GM18520 (cell line): ENCODE measurements at regions not wholly inside any gene's neighbourhood (a gene's known extent, or its start where the extent isn't known, plus 50 kb on each side); places are given as distances from the start of the nearest gene placed in this dataset.
"Not testable (repeated sequence)": the region's sequence is repeated elsewhere in the genome, so short reads cannot be mapped to it uniquely, and the experiment has no call there.

Experiments used
- ATAC-seq: cut with Tn5 transposase; IDR thresholded peaks from one replicate; pipeline ENCODE4 v1.9.1; 2021; ENCODE audit not compliant: unreplicated experiment

- no peak for ATAC-seq
Observed at GRCh38 chr3:33956206-33956605, 157.8 kb downstream of the PDCD6IP start.

- ATAC-seq = no peak
Observed at GRCh38 chr3:33956776-33957175, 158.3 kb downstream of the PDCD6IP start.

- no peak for ATAC-seq
Observed at GRCh38 chr3:33957176-33957575, 158.7 kb downstream of the PDCD6IP start.

- no peak for ATAC-seq
Observed at GRCh38 chr3:33958661-33959060, 160.2 kb downstream of the PDCD6IP start.

DNA sequence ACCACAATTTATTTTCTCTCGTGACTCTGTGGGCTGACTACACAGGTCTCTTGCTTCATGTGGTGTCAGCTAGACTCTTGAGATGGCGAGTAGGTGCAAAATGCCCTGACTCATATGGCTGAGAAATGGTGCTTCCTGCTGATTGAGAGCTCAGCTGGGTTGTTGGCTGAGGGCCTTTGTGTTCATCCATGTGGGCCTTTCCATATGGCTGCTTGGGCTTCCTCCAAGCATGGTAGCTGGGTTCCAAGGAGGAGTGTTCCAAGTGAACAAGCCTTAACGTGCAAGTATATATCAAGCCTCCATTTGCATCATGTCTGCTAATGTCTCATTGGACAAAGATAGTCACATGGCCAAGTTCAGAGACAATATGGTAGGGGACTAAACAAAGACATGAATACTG lies 164.0 kb downstream of the PDCD6IP start:
- ATAC-seq = no peak

GRCh38 chr3:33970180-33970579 lies 171.8 kb downstream of the PDCD6IP start:
- ATAC-seq = not testable (repeated sequence)

GRCh38 chr3:33971055-33971454 lies 172.6 kb downstream of the PDCD6IP start:
- ATAC-seq = no peak

DNA sequence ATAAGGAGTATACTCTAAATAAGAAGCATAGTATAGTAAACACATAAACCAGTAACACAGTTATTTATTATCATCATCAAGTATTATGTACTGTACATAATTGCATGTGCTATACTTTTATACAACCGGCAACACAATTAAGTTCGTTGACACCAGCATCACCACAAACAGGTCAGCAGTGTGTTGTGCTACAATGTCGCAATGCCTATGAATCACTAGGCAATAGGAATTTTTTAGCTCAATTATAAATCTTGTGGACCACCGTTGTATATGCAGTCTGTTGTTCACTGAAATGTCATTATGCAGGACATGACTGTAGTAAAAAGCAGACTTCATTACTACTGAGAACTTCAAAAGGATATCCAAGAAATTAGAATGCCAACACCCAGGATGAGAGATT lies 177.0 kb downstream of the PDCD6IP start:
- no peak for ATAC-seq

GRCh38 chr3:33977227-33977626 lies 178.8 kb downstream of the PDCD6IP start:
- no peak for ATAC-seq

GRCh38 chr3:33980252-33980651 lies 181.8 kb downstream of the PDCD6IP start:
- ATAC-seq = no peak

GRCh38 chr3:33982269-33982798 lies 183.9 kb downstream of the PDCD6IP start:
- no peak for ATAC-seq

DNA sequence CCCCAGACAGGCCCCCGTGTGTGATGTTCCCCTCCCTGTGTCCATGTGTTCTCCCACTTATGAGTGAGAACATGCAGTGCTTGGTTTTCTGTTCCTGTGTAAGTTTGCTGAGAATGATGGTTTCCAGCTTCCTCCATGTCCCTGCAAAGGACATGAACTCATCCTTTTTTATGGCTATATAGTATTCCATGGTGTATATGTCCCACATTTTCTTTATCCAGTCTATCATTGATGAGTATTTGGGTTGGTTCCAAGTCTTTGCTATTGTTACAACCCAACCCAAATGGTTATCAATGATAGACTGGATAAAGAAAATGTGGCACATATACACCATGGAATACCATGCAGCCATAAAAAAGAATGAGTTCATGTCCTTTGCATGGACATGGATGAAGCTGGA lies 184.5 kb downstream of the PDCD6IP start:
- not testable (repeated sequence) for ATAC-seq

DNA sequence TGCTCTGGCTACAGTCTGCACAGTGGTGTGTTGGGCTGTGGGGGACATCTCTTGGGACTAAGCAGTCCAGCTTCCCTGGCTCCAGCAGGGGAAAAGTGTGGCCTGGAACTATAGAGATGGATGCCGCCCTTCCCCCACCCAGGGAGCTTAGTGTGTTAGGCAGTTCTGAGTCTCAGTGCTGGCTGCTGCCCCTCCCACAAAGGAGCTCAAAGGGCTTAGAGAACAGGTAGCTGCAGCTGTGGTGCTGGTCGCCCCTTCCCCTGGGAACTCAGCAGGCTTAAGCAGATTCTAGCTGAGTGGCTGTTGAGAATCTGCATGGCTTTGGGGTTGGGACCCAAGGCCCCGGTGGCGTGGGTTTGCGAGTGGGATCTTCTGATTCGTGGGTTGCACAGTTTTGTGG lies 190.8 kb downstream of the PDCD6IP start:
- ATAC-seq = no peak

GRCh38 chr3:33991673-33992072 lies 193.2 kb downstream of the PDCD6IP start:
- no peak for ATAC-seq

GRCh38 chr3:33993631-33994030 lies 195.2 kb downstream of the PDCD6IP start:
- ATAC-seq = no peak

DNA sequence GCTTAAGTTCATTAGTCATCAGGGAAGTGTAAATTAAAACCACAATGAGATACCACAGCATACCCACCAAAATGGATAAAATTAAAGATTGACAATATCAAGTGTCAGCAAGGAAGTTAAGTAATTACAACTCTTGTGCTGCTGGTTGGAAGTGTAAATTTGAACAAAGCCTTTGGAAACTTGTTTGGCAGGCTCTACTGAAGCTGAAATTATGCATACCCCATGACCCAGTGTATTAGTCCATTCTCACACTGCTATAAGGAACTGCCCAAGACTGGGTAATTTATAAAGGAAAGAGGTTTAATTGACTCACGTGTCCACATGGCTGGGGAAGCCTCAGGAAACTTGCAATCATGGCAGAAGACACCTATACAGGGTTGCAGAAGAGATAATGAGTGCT lies 196.1 kb downstream of the PDCD6IP start:
- ATAC-seq = no peak

DNA sequence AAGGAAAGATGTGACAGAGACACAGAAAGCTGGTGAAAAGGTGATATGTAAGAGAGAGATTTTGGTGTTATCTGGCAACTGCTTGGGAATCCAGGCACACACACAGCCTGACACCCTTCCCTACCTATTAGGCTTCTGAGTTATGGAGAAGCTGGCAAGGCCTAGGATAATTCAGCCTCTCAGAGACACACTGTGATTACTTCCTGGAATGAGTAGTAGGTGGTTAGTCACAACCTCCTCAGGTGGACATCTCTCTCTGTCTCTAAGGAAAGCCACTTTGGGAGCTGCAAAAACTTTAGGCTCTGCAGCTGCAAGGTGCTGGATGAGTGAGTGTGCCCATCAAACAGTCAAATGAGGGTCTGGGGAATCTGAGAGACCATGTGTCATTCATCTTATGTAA lies 201.9 kb downstream of the PDCD6IP start:
- no peak for ATAC-seq

DNA sequence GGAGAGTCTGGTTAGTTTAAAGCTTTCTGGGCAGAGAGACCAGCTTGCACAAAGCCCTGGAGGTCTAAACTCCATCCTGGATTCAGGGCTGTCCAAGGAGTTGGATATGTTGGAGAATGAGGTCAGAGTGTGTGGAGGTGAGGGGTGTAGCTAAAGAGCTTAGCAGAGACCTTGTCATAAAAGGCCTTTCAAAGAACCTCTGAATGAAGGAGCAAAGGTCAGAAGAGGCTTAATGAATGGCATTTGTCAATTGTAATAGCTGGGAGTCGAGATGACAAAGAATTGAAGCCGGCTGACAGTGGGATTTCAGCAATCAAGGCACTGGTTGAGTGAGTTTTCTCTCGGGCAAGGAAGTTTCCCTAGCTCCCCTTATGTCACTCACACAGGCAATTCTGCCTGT lies 202.6 kb downstream of the PDCD6IP start:
- ATAC-seq = no peak

- ATAC-seq = no peak
Observed at GRCh38 chr3:34001990-34002389, 203.6 kb downstream of the PDCD6IP start.

DNA sequence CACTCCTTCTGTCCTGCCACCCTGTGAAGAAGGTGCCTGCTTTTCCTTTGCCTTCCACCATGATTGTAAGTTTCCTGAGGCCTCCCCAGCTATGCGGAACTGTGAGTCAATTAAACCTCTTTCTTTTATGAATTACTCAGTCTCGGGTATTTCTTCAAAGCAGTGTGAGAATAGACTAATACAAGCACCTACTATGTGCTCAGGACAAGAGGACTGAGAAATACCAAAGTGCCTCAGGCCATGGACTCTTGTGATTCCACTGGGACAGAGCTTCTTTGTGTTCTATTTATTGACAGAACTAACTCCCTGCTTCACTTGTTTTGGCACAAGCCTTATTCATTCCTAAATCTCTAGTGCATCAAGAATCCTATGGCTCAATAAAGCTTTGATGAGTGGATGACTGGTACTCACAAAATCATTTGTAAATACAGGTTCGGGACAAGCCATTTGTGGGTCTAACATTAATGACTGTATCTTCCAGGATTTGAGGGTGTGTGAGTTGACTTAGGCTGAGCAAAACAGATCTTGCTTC lies 204.2 kb downstream of the PDCD6IP start:
- ATAC-seq = no peak

- no peak for ATAC-seq
Observed at GRCh38 chr3:34005886-34006285, 207.5 kb downstream of the PDCD6IP start.

- no peak for ATAC-seq
Observed at GRCh38 chr3:34008191-34008590, 209.8 kb downstream of the PDCD6IP start.
